ENCODE measurements at regions not wholly inside any gene's neighbourhood (a gene's known extent, or its start where the extent isn't known, plus 50 kb on each side); places are given as distances from the start of the nearest gene placed in this dataset.

DNA sequence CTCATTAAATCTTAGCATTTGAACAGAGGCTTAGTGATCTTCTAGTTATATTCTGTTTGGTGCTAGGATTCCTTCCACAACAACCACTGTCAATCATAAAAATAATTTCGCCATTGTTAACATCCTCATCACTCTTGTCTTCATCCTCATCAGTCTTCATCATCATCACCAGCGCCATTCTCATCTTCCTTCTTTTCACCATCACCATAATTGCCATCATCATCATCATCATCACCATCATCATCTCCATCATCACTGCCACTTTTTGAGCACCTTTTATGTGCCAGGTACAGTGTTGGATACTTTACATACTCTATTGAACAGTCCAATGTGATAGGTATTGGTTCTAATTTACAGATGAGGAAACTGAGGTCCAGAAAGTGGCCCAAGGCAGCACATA lies 245.7 kb downstream of the PTPRU start:
- no peaks in the 10 kb centered on the region for H3K9me3 ChIP-seq (ENCODE audit: low read length)
- H3K27ac ChIP-seq (ENCODE audit: low read length) = no peak overlapping the region
- no peak overlapping the region for H3K9ac ChIP-seq (ENCODE audit: low read length)
- TF ChIP-seq TAF1 (IDR thresholded peaks at IDR 0.05; ENCODE audit: low read depth) (no peak), POLR2AphosphoS5 (IDR thresholded peaks at IDR 0.05) (no peak), RAD21 (conservative IDR thresholded peaks at IDR 0.05) (no peak)
- no peaks in the 10 kb centered on the region for H3K79me2 ChIP-seq (replicated peaks; ENCODE audit: insufficient read depth, low read length)
- no peak overlapping the region for H2AFZ ChIP-seq (ENCODE audit: low read depth, low read length)
- no peaks in the 10 kb centered on the region for H3K27me3 ChIP-seq (ENCODE audit: insufficient read depth, low read depth, low read length)
- no peaks in the 10 kb centered on the region for H3K9me2 ChIP-seq (ENCODE audit: insufficient read depth, low read length)
- no peaks in the 10 kb centered on the region for H3K36me3 ChIP-seq (ENCODE audit: insufficient read depth, low read length)
- H3F3A ChIP-seq (ENCODE audit: insufficient read depth, low read length, poor library complexity, severe bottlenecking) = no peaks in the 10 kb centered on the region
- no peak overlapping the region for H3K4me3 ChIP-seq (ENCODE audit: low read length)
- H3K4me2 ChIP-seq (ENCODE audit: low read length) = no peak overlapping the region
- no peaks in the 10 kb centered on the region for H4K20me1 ChIP-seq (ENCODE audit: insufficient read depth)

DNA sequence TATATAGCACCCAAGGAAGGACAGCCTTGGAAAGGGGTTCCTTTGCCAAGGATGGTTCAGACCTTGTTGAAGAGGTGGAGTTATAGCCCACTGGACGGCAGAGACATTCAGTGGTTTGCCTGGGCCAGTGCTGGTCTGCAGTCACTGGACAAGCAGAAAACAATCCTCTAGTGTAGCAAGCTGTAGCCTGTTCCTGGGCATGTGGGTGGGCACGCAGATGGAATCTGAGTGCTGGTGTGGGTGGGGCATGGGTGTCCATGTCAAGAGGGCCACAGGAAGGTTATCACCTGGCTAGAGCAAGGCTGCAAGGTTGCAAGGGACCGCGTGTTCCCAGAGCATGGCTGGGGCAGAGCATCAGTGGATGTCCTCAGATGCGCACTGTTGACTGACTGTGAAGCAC lies 244.7 kb downstream of the PTPRU start:
- Histone ChIP-seq H3K27ac (ENCODE audit: low read length) (no peak overlapping the region), H3K36me3 (ENCODE audit: insufficient read depth, low read length) (no peaks in the 10 kb centered on the region), H2AFZ (ENCODE audit: low read depth, low read length) (no peak overlapping the region), H3K9me2 (ENCODE audit: insufficient read depth, low read length) (no peaks in the 10 kb centered on the region), H3K9ac (ENCODE audit: low read length) (no peak overlapping the region), H4K20me1 (ENCODE audit: insufficient read depth) (no peaks in the 10 kb centered on the region), H3K4me2 (ENCODE audit: low read length) (no peak overlapping the region), H3F3A (ENCODE audit: insufficient read depth, low read length, poor library complexity, severe bottlenecking) (no peaks in the 10 kb centered on the region), H3K79me2 (replicated peaks; ENCODE audit: insufficient read depth, low read length) (no peaks in the 10 kb centered on the region), H3K9me3 (ENCODE audit: low read length) (no peaks in the 10 kb centered on the region), H3K27me3 (ENCODE audit: insufficient read depth, low read depth, low read length) (no peaks in the 10 kb centered on the region), H3K4me3 (ENCODE audit: low read length) (no peak overlapping the region)
- TF ChIP-seq, protein P1, sequence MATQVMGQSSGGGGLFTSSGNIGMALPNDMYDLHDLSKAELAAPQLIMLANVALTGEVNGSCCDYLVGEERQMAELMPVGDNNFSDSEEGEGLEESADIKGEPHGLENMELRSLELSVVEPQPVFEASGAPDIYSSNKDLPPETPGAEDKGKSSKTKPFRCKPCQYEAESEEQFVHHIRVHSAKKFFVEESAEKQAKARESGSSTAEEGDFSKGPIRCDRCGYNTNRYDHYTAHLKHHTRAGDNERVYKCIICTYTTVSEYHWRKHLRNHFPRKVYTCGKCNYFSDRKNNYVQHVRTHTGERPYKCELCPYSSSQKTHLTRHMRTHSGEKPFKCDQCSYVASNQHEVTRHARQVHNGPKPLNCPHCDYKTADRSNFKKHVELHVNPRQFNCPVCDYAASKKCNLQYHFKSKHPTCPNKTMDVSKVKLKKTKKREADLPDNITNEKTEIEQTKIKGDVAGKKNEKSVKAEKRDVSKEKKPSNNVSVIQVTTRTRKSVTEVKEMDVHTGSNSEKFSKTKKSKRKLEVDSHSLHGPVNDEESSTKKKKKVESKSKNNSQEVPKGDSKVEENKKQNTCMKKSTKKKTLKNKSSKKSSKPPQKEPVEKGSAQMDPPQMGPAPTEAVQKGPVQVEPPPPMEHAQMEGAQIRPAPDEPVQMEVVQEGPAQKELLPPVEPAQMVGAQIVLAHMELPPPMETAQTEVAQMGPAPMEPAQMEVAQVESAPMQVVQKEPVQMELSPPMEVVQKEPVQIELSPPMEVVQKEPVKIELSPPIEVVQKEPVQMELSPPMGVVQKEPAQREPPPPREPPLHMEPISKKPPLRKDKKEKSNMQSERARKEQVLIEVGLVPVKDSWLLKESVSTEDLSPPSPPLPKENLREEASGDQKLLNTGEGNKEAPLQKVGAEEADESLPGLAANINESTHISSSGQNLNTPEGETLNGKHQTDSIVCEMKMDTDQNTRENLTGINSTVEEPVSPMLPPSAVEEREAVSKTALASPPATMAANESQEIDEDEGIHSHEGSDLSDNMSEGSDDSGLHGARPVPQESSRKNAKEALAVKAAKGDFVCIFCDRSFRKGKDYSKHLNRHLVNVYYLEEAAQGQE (IDR thresholded peaks at IDR 0.05; ENCODE audit: borderline replicate concordance) = no peak
- TF ChIP-seq SMC3 (conservative IDR thresholded peaks at IDR 0.05; ENCODE audit: poor library complexity) (no peak), MXI1 (conservative IDR thresholded peaks at IDR 0.05; ENCODE audit: poor library complexity, severe bottlenecking) (no peak), CTCF (IDR thresholded peaks at IDR 0.05; ENCODE audit: poor library complexity, severe bottlenecking) (no peak), TAF1 (IDR thresholded peaks at IDR 0.05; ENCODE audit: low read depth) (no peak), EZH2 (IDR thresholded peaks at IDR 0.05; ENCODE audit: borderline replicate concordance, insufficient read depth, low read length, poor library complexity, severe bottlenecking) (no peak), RAD21 (conservative IDR thresholded peaks at IDR 0.05) (no peak), POLR2AphosphoS5 (IDR thresholded peaks at IDR 0.05) (no peak), EP300 (conservative IDR thresholded peaks at IDR 0.05; ENCODE audit: poor library complexity, severe bottlenecking) (no peak)

DNA sequence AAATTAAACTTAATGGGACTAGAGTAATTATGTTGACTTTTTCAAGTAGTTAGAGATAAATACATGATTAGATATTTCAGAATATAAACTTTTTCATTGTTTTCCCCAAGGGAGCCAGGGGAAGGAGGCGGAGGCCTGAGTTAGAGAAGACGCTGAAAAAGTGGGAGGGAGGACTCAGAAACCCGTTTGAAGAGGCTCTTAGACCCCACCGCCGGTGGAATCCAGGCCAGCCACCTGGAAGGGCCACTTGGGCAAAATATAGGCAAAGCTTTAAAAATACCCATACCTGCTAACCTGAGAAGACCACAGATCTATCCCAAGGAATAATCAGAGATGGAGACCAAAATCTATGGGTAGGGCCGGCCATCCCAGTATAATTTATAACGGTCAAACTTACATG lies 242.6 kb downstream of the PTPRU start:
- Histone ChIP-seq H3K9me2 (ENCODE audit: insufficient read depth, low read length) (no peaks in the 10 kb centered on the region), H3K4me2 (ENCODE audit: low read length) (no peak overlapping the region), H3F3A (ENCODE audit: insufficient read depth, low read length, poor library complexity, severe bottlenecking) (no peaks in the 10 kb centered on the region), H3K9me3 (ENCODE audit: low read length) (no peaks in the 10 kb centered on the region), H3K79me2 (replicated peaks; ENCODE audit: insufficient read depth, low read length) (no peaks in the 10 kb centered on the region), H3K36me3 (ENCODE audit: insufficient read depth, low read length) (no peaks in the 10 kb centered on the region), H3K9ac (ENCODE audit: low read length) (no peak overlapping the region), H4K20me1 (ENCODE audit: insufficient read depth) (no peaks in the 10 kb centered on the region), H2AFZ (ENCODE audit: low read depth, low read length) (no peak overlapping the region), H3K4me3 (ENCODE audit: low read length) (no peak overlapping the region), H3K27me3 (ENCODE audit: insufficient read depth, low read depth, low read length) (no peaks in the 10 kb centered on the region), H3K27ac (ENCODE audit: low read length) (no peak overlapping the region)
- TF ChIP-seq CTCF (IDR thresholded peaks at IDR 0.05; ENCODE audit: poor library complexity, severe bottlenecking) (no peak), EP300 (conservative IDR thresholded peaks at IDR 0.05; ENCODE audit: poor library complexity, severe bottlenecking) (no peak), SMC3 (conservative IDR thresholded peaks at IDR 0.05; ENCODE audit: poor library complexity) (no peak), EZH2 (IDR thresholded peaks at IDR 0.05; ENCODE audit: borderline replicate concordance, insufficient read depth, low read length, poor library complexity, severe bottlenecking) (no peak)

Data from neural cell (in vitro differentiated cells).